GM10266 (cell line): ENCODE measurements at regions not wholly inside any gene's neighbourhood (a gene's known extent, or its start where the extent isn't known, plus 50 kb on each side); places are given as distances from the start of the nearest gene placed in this dataset.
"Not testable (repeated sequence)": the region's sequence is repeated elsewhere in the genome, so short reads cannot be mapped to it uniquely, and the experiment has no call there.

Experiments
- DNase-seq: peaks from one replicate; pipeline ENCODE4 v3.0.0; 2012; ENCODE audit errors: extremely low spot score
- CTCF ChIP-seq: IDR thresholded peaks from 2 replicates; pipeline ENCODE4 v1.5.1; 2012; ENCODE audit warnings: mild to moderate bottlenecking, low read depth; ENCODE audit not compliant: control insufficient read depth, insufficient read depth; ENCODE audit errors: missing control alignments

- no peak for DNase-seq
- no peak for TF ChIP-seq CTCF
Observed at GRCh38 chr3:137148917-137149316, 191.1 kb downstream of the IL20RB start.

GRCh38 chr3:137150825-137151224 lies 193.0 kb downstream of the IL20RB start:
- DNase-seq: no peak
- TF ChIP-seq CTCF: no peak

- DNase-seq: not testable (repeated sequence)
Observed at GRCh38 chr3:137153046-137153445, 195.3 kb downstream of the IL20RB start.

GRCh38 chr3:137163241-137163871 lies 205.6 kb downstream of the IL20RB start:
- no peak for DNase-seq
- TF ChIP-seq CTCF: no peak

GRCh38 chr3:137163958-137164357 lies 206.2 kb downstream of the IL20RB start:
- DNase-seq: no peak
- no peak for TF ChIP-seq CTCF

GRCh38 chr3:137165117-137165806 lies 207.5 kb downstream of the IL20RB start:
- TF ChIP-seq CTCF: no peak

GRCh38 chr3:137171834-137172603 lies 214.2 kb downstream of the IL20RB start:
- no peak for TF ChIP-seq CTCF
- DNase-seq: no peak

More at GRCh38 chr3:137165117-137165806, 207.5 kb downstream of the IL20RB start:
- DNase-seq: no peak
